HEK293T (cell line): ENCODE measurements at regions not wholly inside any gene's neighbourhood (a gene's known extent, or its start where the extent isn't known, plus 50 kb on each side); places are given as distances from the start of the nearest gene placed in this dataset.

Experiments
- BHLHE40 ChIP-seq: fragments of 450-650 bp; IDR thresholded peaks from 2 replicates; pipeline ENCODE4 v1.6.1; 2016; ENCODE audit warnings: mild to moderate bottlenecking, moderate library complexity, borderline replicate concordance
- ELF4 ChIP-seq: fragments of 450-650 bp; IDR thresholded peaks from 2 replicates; pipeline ENCODE4 v1.6.1; 2017; ENCODE audit warnings: antibody characterized with exemption
- FOXM1 ChIP-seq: fragments of 450-650 bp; IDR thresholded peaks from 2 replicates; pipeline ENCODE4 v1.6.1; 2017; ENCODE audit warnings: mild to moderate bottlenecking, borderline replicate concordance
- SP1 ChIP-seq: fragments of 450-650 bp; IDR thresholded peaks from 2 replicates; pipeline ENCODE4 v1.6.1; 2017
- TARDBP ChIP-seq: fragments of 450-650 bp; IDR thresholded peaks from 2 replicates; pipeline ENCODE4 v1.6.1; 2016

- TF ChIP-seq FOXM1 = no peak
- TF ChIP-seq ELF4 = no peak
- no peak for TF ChIP-seq BHLHE40
- TF ChIP-seq SP1 = no peak
- no peak for TF ChIP-seq TARDBP
Observed at GRCh38 chr2:194700116-194700515, 956.9 kb upstream of the SLC39A10 start.
